ENCODE measurements at regions not wholly inside any gene's neighbourhood (a gene's known extent, or its start where the extent isn't known, plus 50 kb on each side); places are given as distances from the start of the nearest gene placed in this dataset.

GRCh38 chr6:77245026-77245425 is 218.3 kb downstream of the HTR1B start:
- H3K27me3 ChIP-seq (ENCODE audit: insufficient read depth, low read length): no peaks in the 10 kb centered on the region
- intact Hi-C loops (cut with micrococcal nuclease): no loop called here
- ChIA-PET CTCF (no interaction called here), RAD21 (ENCODE audit: low non-redundant PET in 1 of 2, low total read pairs in 2 of 2, uncharacterized antibody in 2 of 2, unreplicated experiment in 2 of 2) (no interaction called here), POLR2A (no interaction called here)
- no peaks in the 10 kb centered on the region; a peak in 1 of 4 replicates for H3K4me1 ChIP-seq (ENCODE audit: control insufficient read depth in 1 of 2, insufficient read depth in 2 of 2, low read length in 2 of 2)
- DNase-seq (ENCODE audit: low read depth, low spot score) (no peak), ATAC-seq (no peak)
- no peaks in the 10 kb centered on the region for H3K9me3 ChIP-seq (ENCODE audit: control insufficient read depth in 1 of 2, insufficient read depth in 1 of 2, low read depth in 1 of 2, low read length in 2 of 2)
- no peak overlapping the region for H3K27ac ChIP-seq (ENCODE audit: low read depth, low read length)
- H3K36me3 ChIP-seq (ENCODE audit: control insufficient read depth in 1 of 2, insufficient read depth in 2 of 2, low read length in 2 of 2): no peaks in the 10 kb centered on the region
- no TSS peak for BruUV-seq (replicated peaks)
- TF ChIP-seq RAD21 (IDR thresholded peaks at IDR 0.05; ENCODE audit: low read depth): no peak
- no peak overlapping the region for H2AFZ ChIP-seq (ENCODE audit: low read depth, low read length, poor library complexity, severe bottlenecking)
- H3K79me2 ChIP-seq (ENCODE audit: insufficient read depth, low read length): no peaks in the 10 kb centered on the region
- H4K20me1 ChIP-seq (ENCODE audit: insufficient read depth): no peaks in the 10 kb centered on the region
- H3K4me2 ChIP-seq (ENCODE audit: low read length): no peak overlapping the region
- H3K9me2 ChIP-seq (ENCODE audit: insufficient read depth): no peaks in the 10 kb centered on the region
- H3K9ac ChIP-seq (ENCODE audit: low read length): no peak overlapping the region
- no peak overlapping the region for H3K4me3 ChIP-seq (replicated peaks in 1 of 2; ENCODE audit: low read depth in 1 of 2, low read length in 2 of 2)

GRCh38 chr6:77231438-77232305 is 231.6 kb downstream of the HTR1B start:
- no peak overlapping the region for H3K27ac ChIP-seq (ENCODE audit: low read depth, low read length)
- CTCF ChIA-PET: no interaction called here
- POLR2A ChIA-PET: no interaction called here
- DNase-seq (ENCODE audit: low read depth, low spot score) (no peak), ATAC-seq (no peak)
- H2AFZ ChIP-seq (ENCODE audit: low read depth, low read length, poor library complexity, severe bottlenecking): no peak overlapping the region
- H3K79me2 ChIP-seq (ENCODE audit: insufficient read depth, low read length): no peaks in the 10 kb centered on the region
- no peak overlapping the region for H3K4me2 ChIP-seq (ENCODE audit: low read length)
- H3K4me1 ChIP-seq (ENCODE audit: control insufficient read depth in 1 of 2, insufficient read depth in 2 of 2, low read length in 2 of 2): peaks cover 0 to 6% of the 10 kb centered on the region in 2 experiments; a peak in 2 of 4 replicates
- TF ChIP-seq YY1 (IDR thresholded peaks at IDR 0.05; ENCODE audit: extremely low read depth, insufficient replicate concordance, low read depth, low read length) (no peak), REST (IDR thresholded peaks at IDR 0.05; ENCODE audit: low read depth) (no peak), CBX3 (IDR thresholded peaks at IDR 0.05; ENCODE audit: low read depth) (no peak), POLR2A (IDR thresholded peaks at IDR 0.05; ENCODE audit: borderline replicate concordance, extremely low read depth, insufficient read depth, insufficient read length) (no peak)
- no peaks in the 10 kb centered on the region for H3K36me3 ChIP-seq (ENCODE audit: control insufficient read depth in 1 of 2, insufficient read depth in 2 of 2, low read length in 2 of 2)
- H3K9me3 ChIP-seq (ENCODE audit: control insufficient read depth in 1 of 2, insufficient read depth in 1 of 2, low read depth in 1 of 2, low read length in 2 of 2): no peaks in the 10 kb centered on the region
- H4K20me1 ChIP-seq (ENCODE audit: insufficient read depth): no peaks in the 10 kb centered on the region
- H3K4me3 ChIP-seq (replicated peaks in 1 of 2; ENCODE audit: low read depth in 1 of 2, low read length in 2 of 2): no peak overlapping the region
- BruUV-seq (replicated peaks): no TSS peak
- intact Hi-C loops (cut with micrococcal nuclease): no loop called here
- H3K9ac ChIP-seq (ENCODE audit: low read length): no peak overlapping the region
- no peaks in the 10 kb centered on the region for H3K9me2 ChIP-seq (ENCODE audit: insufficient read depth)
- no peaks in the 10 kb centered on the region for H3K27me3 ChIP-seq (ENCODE audit: insufficient read depth, low read length)
- RAD21 ChIA-PET (ENCODE audit: low non-redundant PET in 1 of 2, low total read pairs in 2 of 2, uncharacterized antibody in 2 of 2, unreplicated experiment in 2 of 2): no interaction called here
